ENCODE measurements at regions not wholly inside any gene's neighbourhood (a gene's known extent, or its start where the extent isn't known, plus 50 kb on each side); places are given as distances from the start of the nearest gene placed in this dataset.

- TF ChIP-seq, protein P1, sequence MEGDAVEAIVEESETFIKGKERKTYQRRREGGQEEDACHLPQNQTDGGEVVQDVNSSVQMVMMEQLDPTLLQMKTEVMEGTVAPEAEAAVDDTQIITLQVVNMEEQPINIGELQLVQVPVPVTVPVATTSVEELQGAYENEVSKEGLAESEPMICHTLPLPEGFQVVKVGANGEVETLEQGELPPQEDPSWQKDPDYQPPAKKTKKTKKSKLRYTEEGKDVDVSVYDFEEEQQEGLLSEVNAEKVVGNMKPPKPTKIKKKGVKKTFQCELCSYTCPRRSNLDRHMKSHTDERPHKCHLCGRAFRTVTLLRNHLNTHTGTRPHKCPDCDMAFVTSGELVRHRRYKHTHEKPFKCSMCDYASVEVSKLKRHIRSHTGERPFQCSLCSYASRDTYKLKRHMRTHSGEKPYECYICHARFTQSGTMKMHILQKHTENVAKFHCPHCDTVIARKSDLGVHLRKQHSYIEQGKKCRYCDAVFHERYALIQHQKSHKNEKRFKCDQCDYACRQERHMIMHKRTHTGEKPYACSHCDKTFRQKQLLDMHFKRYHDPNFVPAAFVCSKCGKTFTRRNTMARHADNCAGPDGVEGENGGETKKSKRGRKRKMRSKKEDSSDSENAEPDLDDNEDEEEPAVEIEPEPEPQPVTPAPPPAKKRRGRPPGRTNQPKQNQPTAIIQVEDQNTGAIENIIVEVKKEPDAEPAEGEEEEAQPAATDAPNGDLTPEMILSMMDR (conservative IDR thresholded peaks at IDR 0.05) = no peak
- TF ChIP-seq EZH2 (IDR thresholded peaks at IDR 0.05; ENCODE audit: low read depth) = no peak
Observed at GRCh38 chr12:123096182-123096581, 54.7 kb downstream of the PITPNM2 start.
